CD4-positive, alpha-beta memory T cell (primary cell): ENCODE measurements at regions not wholly inside any gene's neighbourhood (a gene's known extent, or its start where the extent isn't known, plus 50 kb on each side); places are given as distances from the start of the nearest gene placed in this dataset.

Experiments
- CTCF ChIA-PET: fragments of 350-600 bp; sonication (Branson Sonifier 250); formaldehyde crosslinking; loops from one replicate; lab custom pipeline; 2021; ENCODE audit warnings: inconsistent platforms; ENCODE audit not compliant: partially characterized antibody; lab: Charles Lee
- POLR2A ChIA-PET: fragments of 350-600 bp; sonication (Branson Sonifier 250); formaldehyde crosslinking; loops from one replicate; lab custom pipeline; 2021; ENCODE audit not compliant: partially characterized antibody; lab: Charles Lee
- DNase-seq, 5 donors: peaks; one replicate each; pipeline versions ENCODE4 v3.0.0 to v3.0.0-alpha.2; 2020 to 2022; ENCODE audit warnings: mixed read lengths in 1 of 5
- H3K27ac ChIP-seq: one replicate; pipeline ENCODE4 v1.7.0; 2013; ENCODE audit warnings: low read depth, low read length
- H3K27me3 ChIP-seq: 2 replicates; pipeline ENCODE4 v1.7.0; 2013; ENCODE audit warnings: mild to moderate bottlenecking, low read length, moderate library complexity; ENCODE audit not compliant: insufficient read depth
- H3K36me3 ChIP-seq: 2 replicates; pipeline ENCODE4 v1.7.0; 2013; ENCODE audit warnings: mild to moderate bottlenecking, low read length, moderate library complexity; ENCODE audit not compliant: insufficient read depth
- H3K4me1 ChIP-seq: 2 replicates; pipeline ENCODE4 v1.7.0; 2013; ENCODE audit warnings: mild to moderate bottlenecking, low read length, moderate library complexity; ENCODE audit not compliant: insufficient read depth
- H3K4me3 ChIP-seq, 2 donors: one replicate each; pipeline ENCODE4 v1.7.0; 2013; ENCODE audit warnings: low read length in 2 of 2, mild to moderate bottlenecking in 1 of 2
- H3K9me3 ChIP-seq, 2 donors: one replicate each; pipeline ENCODE4 v1.7.0; 2013; ENCODE audit warnings: low read length in 2 of 2, control low read depth in 1 of 2; ENCODE audit not compliant: control insufficient read depth in 1 of 2
- H3K27ac Mint-ChIP-seq, 7 donors: one replicate each; pipeline ENCODE4 v1.8.0; 2020 to 2021; ENCODE audit warnings: mixed read lengths in 7 of 7, mild to moderate bottlenecking in 6 of 7, inconsistent platforms in 3 of 7, moderate library complexity in 3 of 7
- H3K27me3 Mint-ChIP-seq, 2 donors: one replicate each; pipeline ENCODE4 v1.8.0; 2020 to 2021; ENCODE audit warnings: mixed read lengths in 2 of 2
- H3K36me3 Mint-ChIP-seq, 2 donors: one replicate each; pipeline ENCODE4 v1.8.0; 2020 to 2021; ENCODE audit warnings: mixed read lengths in 2 of 2, inconsistent platforms in 1 of 2, mild to moderate bottlenecking in 1 of 2
- H3K4me1 Mint-ChIP-seq, 4 donors: one replicate each; pipeline ENCODE4 v1.8.0; 2020 to 2021; ENCODE audit warnings: mixed read lengths in 4 of 4, mild to moderate bottlenecking in 1 of 4
- H3K4me3 Mint-ChIP-seq, 8 donors: one replicate each; pipeline ENCODE4 v1.8.0; 2020 to 2021; ENCODE audit warnings: mixed read lengths in 8 of 8, mild to moderate bottlenecking in 7 of 8, moderate library complexity in 6 of 8, inconsistent platforms in 3 of 8
- H3K9me3 Mint-ChIP-seq, 8 donors: one replicate each; pipeline ENCODE4 v1.8.0; 2020 to 2021; ENCODE audit warnings: mixed read lengths in 8 of 8, mild to moderate bottlenecking in 5 of 8, inconsistent platforms in 3 of 8, moderate library complexity in 1 of 8
- intact Hi-C: fragments of 100-400 bp; cut with micrococcal nuclease; formaldehyde crosslinking; loops from one replicate; pipeline ENCODE4 v1.15.1; 2023

GRCh38 chr9:110143950-110144545 is 63.9 kb downstream of the C9orf152 start:
- ChIA-PET CTCF (interaction anchor here (0.9 to 1.4 kb wide), 5 partner anchors 8 to 241 kb away, joined by 3 to 8 read pairs (median 5); no protein-coding TSS in a partner anchor), POLR2A (interaction anchor here (1.2 to 1.3 kb wide), 2 partner anchors 95 to 241 kb away, joined by 3 to 4 read pairs; no protein-coding TSS in a partner anchor)
- peaks cover 0 to 2% (median 0%) of the 10 kb centered on the region in 8 donors for H3K9me3 Mint-ChIP-seq
- H3K4me3 Mint-ChIP-seq = peak overlapping the region in 4 of 8 donors; percentile 31 to 57 (median 46)
- Histone ChIP-seq H3K4me3 (no peak overlapping the region), H3K4me1 (peaks cover 35% of the 10 kb centered on the region), H3K9me3 (no peaks in the 10 kb centered on the region), H3K27me3 (no peaks in the 10 kb centered on the region), H3K36me3 (no peaks in the 10 kb centered on the region), H3K27ac (no peak overlapping the region)
- H3K27me3 Mint-ChIP-seq = no peaks in the 10 kb centered on the region
- peak in 4 of 5 donors; percentile 15 to 26 (median 20) for DNase-seq
- H3K36me3 Mint-ChIP-seq = peaks cover 1 to 2% of the 10 kb centered on the region in 2 donors
- intact Hi-C loops = no loop called here
- H3K27ac Mint-ChIP-seq = peak overlapping the region; percentile 27 to 86 (median 81)
- H3K4me1 Mint-ChIP-seq = peaks cover 26 to 47% (median 39%) of the 10 kb centered on the region in 4 donors

- H3K4me3 ChIP-seq = no peak overlapping the region
- no peaks in the 10 kb centered on the region for H3K36me3 ChIP-seq
- H3K27ac ChIP-seq = no peak overlapping the region
- peaks cover 0 to 2% of the 10 kb centered on the region in 2 donors for H3K36me3 Mint-ChIP-seq
- peak overlapping the region in 1 of 8 donors; percentile 13 for H3K4me3 Mint-ChIP-seq
- no peak for DNase-seq
- no peaks in the 10 kb centered on the region for H3K9me3 ChIP-seq
- POLR2A ChIA-PET = no interaction called here
- H3K9me3 Mint-ChIP-seq = peaks cover 0 to 2% (median 0%) of the 10 kb centered on the region in 8 donors
- H3K27ac Mint-ChIP-seq = peak overlapping the region in 3 of 7 donors; percentile 0 to 33 (median 1)
- peaks cover 36 to 71% (median 58%) of the 10 kb centered on the region in 4 donors for H3K4me1 Mint-ChIP-seq
- CTCF ChIA-PET = interaction anchor here (0.6 kb wide), 1 partner anchor 16 kb away, joined by 3 read pairs; no protein-coding TSS in a partner anchor
- peaks cover 43% of the 10 kb centered on the region for H3K4me1 ChIP-seq
- H3K27me3 Mint-ChIP-seq = no peaks in the 10 kb centered on the region
- intact Hi-C loops = no loop called here
- no peaks in the 10 kb centered on the region for H3K27me3 ChIP-seq
These were observed 61.6 kb downstream of the C9orf152 start for GRCh38 chr9:110146373-110146772.

DNA sequence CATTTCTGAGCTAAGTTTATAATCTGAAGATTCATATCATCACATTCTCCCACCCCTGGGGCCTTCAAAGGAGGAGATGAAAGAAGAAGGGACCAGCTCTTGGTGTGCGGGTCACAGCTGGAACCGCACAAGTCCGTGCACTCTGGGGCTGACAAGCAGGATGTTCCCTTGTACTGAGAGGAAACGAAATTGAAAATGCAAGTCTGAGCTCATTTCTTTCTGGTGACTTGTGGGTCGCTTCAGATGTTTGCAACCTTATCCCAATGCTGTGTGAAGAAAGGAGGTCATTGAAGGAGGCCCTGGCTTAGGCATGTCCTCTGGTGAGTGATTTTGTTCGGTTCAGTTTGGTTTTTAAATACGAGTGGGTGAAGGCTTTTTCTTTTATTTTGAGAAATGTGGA is 59.6 kb downstream of the C9orf152 start:
- peak overlapping the region; percentile 40 for H3K27ac ChIP-seq
- Mint-ChIP-seq H3K4me1 (peaks cover 31 to 68% (median 59%) of the 10 kb centered on the region in 4 donors), H3K27me3 (no peaks in the 10 kb centered on the region), H3K4me3 (peak overlapping the region; percentile 82 to 94 (median 90)), H3K27ac (peak overlapping the region; percentile 68 to 95 (median 91)), H3K36me3 (peaks cover 0 to 2% of the 10 kb centered on the region in 2 donors), H3K9me3 (no peaks in the 10 kb centered on the region)
- DNase-seq = peak in 4 of 5 donors; percentile 22 to 41 (median 33)
- intact Hi-C loops = no loop called here
- H3K4me1 ChIP-seq = peaks cover 45% of the 10 kb centered on the region
- ChIA-PET CTCF (interaction anchor here (0.6 to 8.0 kb wide), 14 partner anchors 9 to 244 kb away, joined by 3 to 98 read pairs (median 4); no protein-coding TSS in a partner anchor), POLR2A (interaction anchor here (0.7 to 2.1 kb wide), 4 partner anchors 8 to 180 kb away, joined by 3 to 17 read pairs (median 5); partner anchors contain the start of gene TXN)
- no peaks in the 10 kb centered on the region for H3K36me3 ChIP-seq
- H3K27me3 ChIP-seq = no peaks in the 10 kb centered on the region
- no peaks in the 10 kb centered on the region for H3K9me3 ChIP-seq
- H3K4me3 ChIP-seq = peak overlapping the region; percentile 34 to 53

GRCh38 chr9:110148891-110149290 is 59.1 kb downstream of the C9orf152 start:
- H3K27me3 ChIP-seq = no peaks in the 10 kb centered on the region
- Mint-ChIP-seq H3K27me3 (no peaks in the 10 kb centered on the region), H3K4me1 (peaks cover 26 to 63% (median 54%) of the 10 kb centered on the region in 4 donors), H3K27ac (peak overlapping the region; percentile 68 to 95 (median 91)), H3K36me3 (peaks cover 0 to 2% of the 10 kb centered on the region in 2 donors), H3K9me3 (no peaks in the 10 kb centered on the region), H3K4me3 (peak overlapping the region; percentile 82 to 94 (median 90))
- H3K27ac ChIP-seq = peak overlapping the region; percentile 40
- no peaks in the 10 kb centered on the region for H3K9me3 ChIP-seq
- ChIA-PET POLR2A (interaction anchor here (1.6 to 2.1 kb wide), 3 partner anchors 8 to 181 kb away, joined by 3 to 17 read pairs (median 6); no protein-coding TSS in a partner anchor), CTCF (interaction anchor here (0.6 to 8.0 kb wide), 11 partner anchors 8 to 245 kb away, joined by 3 to 98 read pairs (median 4); no protein-coding TSS in a partner anchor)
- H3K36me3 ChIP-seq = no peaks in the 10 kb centered on the region
- H3K4me3 ChIP-seq = peak overlapping the region; percentile 34 to 53
- intact Hi-C loops = no loop called here
- no peak for DNase-seq
- peaks cover 40% of the 10 kb centered on the region for H3K4me1 ChIP-seq
